ENCODE measurements at regions not wholly inside any gene's neighbourhood (a gene's known extent, or its start where the extent isn't known, plus 50 kb on each side); places are given as distances from the start of the nearest gene placed in this dataset.

- Histone ChIP-seq H3K27me3 (ENCODE audit: insufficient read depth, low read length) (no peaks in the 10 kb centered on the region), H3K9ac (ENCODE audit: low read length) (no peak overlapping the region), H3F3A (ENCODE audit: insufficient read depth, low read length) (no peaks in the 10 kb centered on the region), H3K4me1 (ENCODE audit: insufficient read depth, low read length, severe bottlenecking) (no peaks in the 10 kb centered on the region), H3K4me2 (ENCODE audit: low read length) (no peak overlapping the region), H4K20me1 (ENCODE audit: insufficient read depth, low read length) (no peaks in the 10 kb centered on the region), H3K79me2 (ENCODE audit: insufficient read depth, low read length) (no peaks in the 10 kb centered on the region), H3K9me3 (ENCODE audit: low read length) (no peaks in the 10 kb centered on the region), H3K27ac (ENCODE audit: low read depth, low read length, poor library complexity, severe bottlenecking) (no peak overlapping the region), H3K9me2 (ENCODE audit: low read depth, low read length) (no peaks in the 10 kb centered on the region), H2AFZ (ENCODE audit: low read length) (no peak overlapping the region), H3K36me3 (ENCODE audit: insufficient read depth, low read length) (no peaks in the 10 kb centered on the region), H3K4me3 (ENCODE audit: low read depth, low read length, poor library complexity, severe bottlenecking) (no peak overlapping the region)
- TF ChIP-seq CTCF (IDR thresholded peaks at IDR 0.05; ENCODE audit: low read length) (no peak), EZH2 (IDR thresholded peaks at IDR 0.05; ENCODE audit: borderline replicate concordance, low read length) (no peak)
These were observed 97.6 kb downstream of the MTX3 start for GRCh38 chr5:79893485-79893884.

GRCh38 chr5:79890930-79891249, 100.2 kb downstream of the MTX3 start:
- Histone ChIP-seq H2AFZ (ENCODE audit: low read length) (no peak overlapping the region), H3K4me3 (ENCODE audit: low read depth, low read length, poor library complexity, severe bottlenecking) (no peak overlapping the region), H3K9me3 (ENCODE audit: low read length) (no peaks in the 10 kb centered on the region), H3K27me3 (ENCODE audit: insufficient read depth, low read length) (no peaks in the 10 kb centered on the region), H3K36me3 (ENCODE audit: insufficient read depth, low read length) (no peaks in the 10 kb centered on the region), H4K20me1 (ENCODE audit: insufficient read depth, low read length) (no peaks in the 10 kb centered on the region), H3K9me2 (ENCODE audit: low read depth, low read length) (no peaks in the 10 kb centered on the region), H3K4me1 (ENCODE audit: insufficient read depth, low read length, severe bottlenecking) (peaks cover 8% of the 10 kb centered on the region), H3K79me2 (ENCODE audit: insufficient read depth, low read length) (no peaks in the 10 kb centered on the region), H3K27ac (ENCODE audit: low read depth, low read length, poor library complexity, severe bottlenecking) (no peak overlapping the region), H3K4me2 (ENCODE audit: low read length) (no peak overlapping the region), H3F3A (ENCODE audit: insufficient read depth, low read length) (no peaks in the 10 kb centered on the region), H3K9ac (ENCODE audit: low read length) (no peak overlapping the region)
- TF ChIP-seq CTCF (IDR thresholded peaks at IDR 0.05; ENCODE audit: low read length) (no peak), EZH2 (IDR thresholded peaks at IDR 0.05; ENCODE audit: borderline replicate concordance, low read length) (no peak)

GRCh38 chr5:79890119-79890929, 100.7 kb downstream of the MTX3 start:
- Histone ChIP-seq H2AFZ (ENCODE audit: low read length) (no peak overlapping the region), H3K4me2 (ENCODE audit: low read length) (no peak overlapping the region), H3K27ac (ENCODE audit: low read depth, low read length, poor library complexity, severe bottlenecking) (no peak overlapping the region), H3K9me2 (ENCODE audit: low read depth, low read length) (no peaks in the 10 kb centered on the region), H3K27me3 (ENCODE audit: insufficient read depth, low read length) (no peaks in the 10 kb centered on the region), H3K9me3 (ENCODE audit: low read length) (no peaks in the 10 kb centered on the region), H3K4me3 (ENCODE audit: low read depth, low read length, poor library complexity, severe bottlenecking) (no peak overlapping the region), H3K4me1 (ENCODE audit: insufficient read depth, low read length, severe bottlenecking) (peaks cover 8% of the 10 kb centered on the region), H4K20me1 (ENCODE audit: insufficient read depth, low read length) (no peaks in the 10 kb centered on the region), H3F3A (ENCODE audit: insufficient read depth, low read length) (no peaks in the 10 kb centered on the region), H3K79me2 (ENCODE audit: insufficient read depth, low read length) (no peaks in the 10 kb centered on the region), H3K36me3 (ENCODE audit: insufficient read depth, low read length) (no peaks in the 10 kb centered on the region), H3K9ac (ENCODE audit: low read length) (no peak overlapping the region)
- TF ChIP-seq EZH2 (IDR thresholded peaks at IDR 0.05; ENCODE audit: borderline replicate concordance, low read length) (no peak), CTCF (IDR thresholded peaks at IDR 0.05; ENCODE audit: low read length) (no peak)

Measured in OCI-LY1 (cell line).